OCI-LY7 (cell line): ENCODE measurements at regions not wholly inside any gene's neighbourhood (a gene's known extent, or its start where the extent isn't known, plus 50 kb on each side); places are given as distances from the start of the nearest gene placed in this dataset.

Experiments used
- EZH2phosphoT487 ChIP-seq: fragments of 200-600 bp; sonication (generic); IDR thresholded peaks from 2 replicates; pipeline ENCODE4 v1.6.1; 2018; ENCODE audit warnings: low read depth, borderline replicate concordance, mild to moderate bottlenecking, mixed run types, antibody characterized with exemption, low read length, moderate library complexity, mixed read lengths
- TF ChIP-seq, protein P1 (sequence below): fragments of 200-600 bp; sonication (generic); conservative IDR thresholded peaks from 2 replicates; pipeline ENCODE4 v1.5.1; 2014; ENCODE audit warnings: mild to moderate bottlenecking, antibody characterized with exemption, low read length, moderate library complexity, mixed read lengths

DNA sequence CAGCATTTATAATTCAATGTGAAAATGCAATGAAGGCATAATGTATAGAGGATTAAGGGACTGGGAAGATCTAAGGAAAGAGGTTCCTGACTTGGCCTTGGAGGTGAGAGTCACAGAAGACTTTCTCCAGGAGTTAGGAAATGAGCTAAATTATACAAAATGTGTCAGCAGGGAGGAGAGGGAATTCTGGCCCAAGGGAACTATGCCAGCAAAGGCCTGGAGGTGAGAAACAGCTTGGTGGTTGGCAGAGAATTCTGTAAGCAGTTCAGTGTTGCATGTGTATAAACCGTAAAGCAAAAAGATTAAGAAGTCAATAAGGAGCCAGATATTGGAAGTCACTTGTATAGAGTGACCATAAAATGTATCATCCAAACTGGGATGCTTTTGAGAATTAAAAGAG lies 142.2 kb upstream of the SESN3 start:
- TF ChIP-seq, protein P1, sequence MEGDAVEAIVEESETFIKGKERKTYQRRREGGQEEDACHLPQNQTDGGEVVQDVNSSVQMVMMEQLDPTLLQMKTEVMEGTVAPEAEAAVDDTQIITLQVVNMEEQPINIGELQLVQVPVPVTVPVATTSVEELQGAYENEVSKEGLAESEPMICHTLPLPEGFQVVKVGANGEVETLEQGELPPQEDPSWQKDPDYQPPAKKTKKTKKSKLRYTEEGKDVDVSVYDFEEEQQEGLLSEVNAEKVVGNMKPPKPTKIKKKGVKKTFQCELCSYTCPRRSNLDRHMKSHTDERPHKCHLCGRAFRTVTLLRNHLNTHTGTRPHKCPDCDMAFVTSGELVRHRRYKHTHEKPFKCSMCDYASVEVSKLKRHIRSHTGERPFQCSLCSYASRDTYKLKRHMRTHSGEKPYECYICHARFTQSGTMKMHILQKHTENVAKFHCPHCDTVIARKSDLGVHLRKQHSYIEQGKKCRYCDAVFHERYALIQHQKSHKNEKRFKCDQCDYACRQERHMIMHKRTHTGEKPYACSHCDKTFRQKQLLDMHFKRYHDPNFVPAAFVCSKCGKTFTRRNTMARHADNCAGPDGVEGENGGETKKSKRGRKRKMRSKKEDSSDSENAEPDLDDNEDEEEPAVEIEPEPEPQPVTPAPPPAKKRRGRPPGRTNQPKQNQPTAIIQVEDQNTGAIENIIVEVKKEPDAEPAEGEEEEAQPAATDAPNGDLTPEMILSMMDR, result no peak
- TF ChIP-seq EZH2phosphoT487, result no peak
